Loucy (cell line): ENCODE measurements at regions not wholly inside any gene's neighbourhood (a gene's known extent, or its start where the extent isn't known, plus 50 kb on each side); places are given as distances from the start of the nearest gene placed in this dataset.

ENCODE experiments used
- H2AFZ ChIP-seq: fragments of 200-600 bp; sonication (generic); 2 replicates; pipeline ENCODE4 v1.6.0; 2016; ENCODE audit warnings: antibody characterized with exemption, mild to moderate bottlenecking, low read length, moderate library complexity
- H3F3A ChIP-seq: fragments of 200-600 bp; 2 replicates; pipeline ENCODE4 v1.6.0; 2016; ENCODE audit warnings: antibody characterized with exemption, low read depth, mild to moderate bottlenecking
- H3K27me3 ChIP-seq: fragments of 200-600 bp; sonication (generic); 2 replicates; pipeline ENCODE4 v1.6.1; 2014; ENCODE audit warnings: low read length, mild to moderate bottlenecking; ENCODE audit not compliant: insufficient read depth, poor library complexity, severe bottlenecking
- H3K36me3 ChIP-seq: fragments of 200-600 bp; sonication (generic); 2 replicates; pipeline ENCODE4 v1.6.1; 2016; ENCODE audit warnings: low read length; ENCODE audit not compliant: insufficient read depth
- H3K4me1 ChIP-seq: fragments of 200-600 bp; sonication (generic); 2 replicates; pipeline ENCODE4 v1.5.1; 2014; ENCODE audit warnings: low read length, mild to moderate bottlenecking; ENCODE audit not compliant: insufficient read depth, poor library complexity, severe bottlenecking
- H3K4me2 ChIP-seq: fragments of 200-600 bp; sonication (generic); 2 replicates; pipeline ENCODE4 v1.6.0; 2014; ENCODE audit warnings: antibody characterized with exemption, low read length, low read depth, mild to moderate bottlenecking; ENCODE audit not compliant: poor library complexity, severe bottlenecking
- H3K4me3 ChIP-seq: fragments of 200-600 bp; sonication (generic); 2 replicates; pipeline ENCODE4 v1.5.1; 2014; ENCODE audit warnings: low read length, mild to moderate bottlenecking, mixed read lengths; ENCODE audit not compliant: poor library complexity, severe bottlenecking
- H3K79me2 ChIP-seq: fragments of 200-600 bp; sonication (generic); 2 replicates; pipeline ENCODE4 v1.6.1; 2014; ENCODE audit warnings: low read length; ENCODE audit not compliant: insufficient read depth
- H3K9ac ChIP-seq: fragments of 200-600 bp; sonication (generic); 2 replicates; pipeline ENCODE4 v1.6.0; 2014; ENCODE audit warnings: mild to moderate bottlenecking, low read depth, low read length, moderate library complexity; ENCODE audit not compliant: poor library complexity, severe bottlenecking
- H3K9me2 ChIP-seq: fragments of 200-600 bp; sonication (generic); replicated peaks from 2 replicates; pipeline ENCODE4 v1.6.1; 2016; ENCODE audit warnings: low read depth, low read length, mixed read lengths
- H3K9me3 ChIP-seq: fragments of 200-600 bp; sonication (generic); 2 replicates; pipeline ENCODE4 v1.6.1; 2014; ENCODE audit warnings: mild to moderate bottlenecking, antibody characterized with exemption, low read length, low read depth; ENCODE audit not compliant: insufficient read depth
- H4K20me1 ChIP-seq: fragments of 200-600 bp; sonication (generic); 2 replicates; pipeline ENCODE4 v1.6.0; 2014; ENCODE audit warnings: antibody characterized with exemption, low read length, mild to moderate bottlenecking; ENCODE audit not compliant: insufficient read depth, poor library complexity, severe bottlenecking
- EZH2phosphoT487 ChIP-seq: fragments of 200-600 bp; IDR thresholded peaks from 2 replicates; pipeline ENCODE4 v1.6.1; 2018; ENCODE audit warnings: antibody characterized with exemption, mild to moderate bottlenecking, moderate library complexity, borderline replicate concordance
- TF ChIP-seq, protein P1 (sequence below): fragments of 200-600 bp; sonication (generic); conservative IDR thresholded peaks from 2 replicates; pipeline ENCODE4 v1.5.1; 2014; ENCODE audit warnings: mild to moderate bottlenecking, antibody characterized with exemption, low read length

DNA sequence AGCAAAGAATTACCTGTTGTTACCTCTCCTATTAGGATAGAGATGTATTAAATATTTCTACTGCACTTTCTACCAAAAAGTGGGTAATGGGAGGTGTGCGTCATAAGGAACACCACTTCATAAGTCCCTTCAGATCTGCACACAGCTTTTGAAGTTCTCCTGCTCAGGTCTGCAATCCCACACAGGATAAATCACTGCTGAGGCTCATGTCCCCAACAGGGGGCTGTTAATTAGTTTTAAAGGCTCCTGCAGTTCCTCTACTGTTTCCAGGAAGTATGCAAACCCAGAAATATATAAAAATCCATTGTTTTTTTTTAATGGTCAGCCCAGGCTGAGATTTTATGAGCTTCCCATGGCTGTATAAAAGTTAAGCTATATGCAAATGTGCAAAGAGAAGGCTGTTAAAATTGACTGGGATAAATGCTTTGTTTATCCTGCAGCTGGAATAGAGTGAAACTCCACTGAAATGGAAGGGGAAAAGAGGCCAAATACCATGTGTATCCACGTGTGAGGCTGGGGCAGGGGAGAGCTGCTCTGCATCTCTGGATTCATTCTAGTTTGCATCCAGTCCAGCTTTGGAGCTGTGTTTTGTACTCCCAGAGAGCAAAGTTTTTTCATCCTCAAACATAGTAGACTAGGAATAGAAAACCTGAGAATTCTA, 903.7 kb downstream of the TDRD15 start:
- Histone ChIP-seq H3K4me2 (no peak overlapping the region), H3K36me3 (no peaks in the 10 kb centered on the region), H3K4me3 (no peak overlapping the region), H3K4me1 (no peaks in the 10 kb centered on the region), H3F3A (no peaks in the 10 kb centered on the region), H2AFZ (no peak overlapping the region), H3K79me2 (no peaks in the 10 kb centered on the region), H3K9ac (no peak overlapping the region), H3K9me3 (no peaks in the 10 kb centered on the region), H4K20me1 (no peaks in the 10 kb centered on the region), H3K27me3 (no peaks in the 10 kb centered on the region), H3K9me2 (no peaks in the 10 kb centered on the region)
- TF ChIP-seq, protein P1, sequence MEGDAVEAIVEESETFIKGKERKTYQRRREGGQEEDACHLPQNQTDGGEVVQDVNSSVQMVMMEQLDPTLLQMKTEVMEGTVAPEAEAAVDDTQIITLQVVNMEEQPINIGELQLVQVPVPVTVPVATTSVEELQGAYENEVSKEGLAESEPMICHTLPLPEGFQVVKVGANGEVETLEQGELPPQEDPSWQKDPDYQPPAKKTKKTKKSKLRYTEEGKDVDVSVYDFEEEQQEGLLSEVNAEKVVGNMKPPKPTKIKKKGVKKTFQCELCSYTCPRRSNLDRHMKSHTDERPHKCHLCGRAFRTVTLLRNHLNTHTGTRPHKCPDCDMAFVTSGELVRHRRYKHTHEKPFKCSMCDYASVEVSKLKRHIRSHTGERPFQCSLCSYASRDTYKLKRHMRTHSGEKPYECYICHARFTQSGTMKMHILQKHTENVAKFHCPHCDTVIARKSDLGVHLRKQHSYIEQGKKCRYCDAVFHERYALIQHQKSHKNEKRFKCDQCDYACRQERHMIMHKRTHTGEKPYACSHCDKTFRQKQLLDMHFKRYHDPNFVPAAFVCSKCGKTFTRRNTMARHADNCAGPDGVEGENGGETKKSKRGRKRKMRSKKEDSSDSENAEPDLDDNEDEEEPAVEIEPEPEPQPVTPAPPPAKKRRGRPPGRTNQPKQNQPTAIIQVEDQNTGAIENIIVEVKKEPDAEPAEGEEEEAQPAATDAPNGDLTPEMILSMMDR: no peak
- TF ChIP-seq EZH2phosphoT487: no peak

DNA sequence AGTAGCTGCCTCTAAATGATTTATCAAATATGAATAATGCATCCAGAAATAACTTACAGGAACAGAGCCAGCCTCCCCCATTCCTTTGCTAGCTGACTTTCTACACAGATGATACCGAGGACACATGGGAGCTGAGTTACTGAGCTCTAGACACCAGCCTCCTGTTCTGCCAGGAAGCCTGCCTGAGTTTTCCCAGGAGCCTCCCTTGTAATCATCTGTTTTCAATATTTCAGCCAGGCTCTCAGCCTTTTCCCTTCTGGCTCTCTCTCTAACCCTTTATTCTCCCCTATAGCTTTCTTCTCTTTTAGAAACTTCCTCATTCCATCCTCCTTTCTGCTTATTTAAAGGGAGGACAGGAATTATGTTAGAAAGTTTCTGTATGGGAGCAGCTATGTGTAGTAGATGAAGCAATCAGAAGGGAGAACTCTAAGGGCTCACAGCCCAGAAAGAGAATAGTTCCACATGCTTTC, 911.6 kb downstream of the TDRD15 start:
- Histone ChIP-seq H4K20me1 (no peaks in the 10 kb centered on the region), H3K9ac (no peak overlapping the region), H3K4me3 (no peak overlapping the region), H3K4me2 (no peak overlapping the region), H3K27me3 (no peaks in the 10 kb centered on the region), H3F3A (no peaks in the 10 kb centered on the region), H3K9me3 (no peaks in the 10 kb centered on the region), H3K79me2 (no peaks in the 10 kb centered on the region), H3K36me3 (no peaks in the 10 kb centered on the region), H2AFZ (no peak overlapping the region), H3K9me2 (no peaks in the 10 kb centered on the region), H3K4me1 (no peaks in the 10 kb centered on the region)
- TF ChIP-seq EZH2phosphoT487: no peak
- TF ChIP-seq, protein P1: no peak

DNA sequence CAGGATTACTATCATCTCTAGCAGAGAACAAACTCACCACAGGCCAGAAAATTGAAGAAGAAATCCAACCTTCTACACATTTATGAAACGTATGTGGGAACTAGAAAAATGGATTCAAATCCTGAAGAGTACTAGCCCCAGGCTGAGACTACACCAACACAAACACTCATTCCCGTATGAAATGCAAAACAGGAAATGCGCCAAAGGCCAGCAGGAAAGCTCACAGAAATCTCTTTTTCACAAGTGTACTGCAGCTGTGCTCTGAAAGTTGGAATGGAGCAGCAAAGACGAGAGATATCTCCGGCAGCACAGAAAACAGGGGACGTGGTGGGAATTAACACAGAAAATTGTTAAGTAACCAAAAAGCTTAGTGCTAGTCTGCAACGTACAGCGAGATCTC, 913.5 kb downstream of the TDRD15 start:
- Histone ChIP-seq H3F3A (no peaks in the 10 kb centered on the region), H3K9me2 (no peaks in the 10 kb centered on the region), H3K27me3 (no peaks in the 10 kb centered on the region), H3K79me2 (no peaks in the 10 kb centered on the region), H3K36me3 (no peaks in the 10 kb centered on the region), H3K9me3 (no peaks in the 10 kb centered on the region), H2AFZ (no peak overlapping the region), H3K4me3 (no peak overlapping the region), H3K4me2 (no peak overlapping the region), H3K9ac (no peak overlapping the region), H4K20me1 (no peaks in the 10 kb centered on the region), H3K4me1 (no peaks in the 10 kb centered on the region)
- TF ChIP-seq, protein P1: no peak
- no peak for TF ChIP-seq EZH2phosphoT487
